PFSK-1 (cell line): ENCODE measurements at regions not wholly inside any gene's neighbourhood (a gene's known extent, or its start where the extent isn't known, plus 50 kb on each side); places are given as distances from the start of the nearest gene placed in this dataset.

Experiments used
- FOXP2 ChIP-seq: optimal IDR thresholded peaks from 2 replicates; pipeline ENCODE3; 2011; ENCODE audit warnings: borderline replicate concordance, control low read depth, inconsistent platforms; ENCODE audit not compliant: insufficient read depth; ENCODE audit errors: extremely low read length, extremely low read depth
- POLR2AphosphoS5 ChIP-seq: IDR thresholded peaks from 2 replicates; pipeline ENCODE4 v1.6.1; 2012; ENCODE audit warnings: low read depth, mild to moderate bottlenecking, control low read depth, low read length, moderate library complexity
- SIN3A ChIP-seq: IDR thresholded peaks from 2 replicates; pipeline ENCODE4 v1.6.1; 2012; ENCODE audit warnings: mild to moderate bottlenecking, low read length, moderate library complexity, borderline replicate concordance; ENCODE audit not compliant: insufficient read depth
- TAF1 ChIP-seq: IDR thresholded peaks from 2 replicates; pipeline ENCODE4 v1.6.1; 2012; ENCODE audit warnings: low read length, control low read depth, borderline replicate concordance; ENCODE audit not compliant: insufficient read depth
- TF ChIP-seq, protein P1 (sequence below), 2 experiments: IDR thresholded peaks; 2 replicates each; pipeline versions ENCODE4 v1.6.1 to v1.8.0; 2011 to 2012; ENCODE audit warnings: low read depth in 2 of 2, low read length in 2 of 2, control low read depth in 1 of 2, inconsistent platforms in 1 of 2, mild to moderate bottlenecking in 1 of 2, moderate library complexity in 1 of 2; ENCODE audit not compliant: insufficient read depth in 1 of 2

DNA sequence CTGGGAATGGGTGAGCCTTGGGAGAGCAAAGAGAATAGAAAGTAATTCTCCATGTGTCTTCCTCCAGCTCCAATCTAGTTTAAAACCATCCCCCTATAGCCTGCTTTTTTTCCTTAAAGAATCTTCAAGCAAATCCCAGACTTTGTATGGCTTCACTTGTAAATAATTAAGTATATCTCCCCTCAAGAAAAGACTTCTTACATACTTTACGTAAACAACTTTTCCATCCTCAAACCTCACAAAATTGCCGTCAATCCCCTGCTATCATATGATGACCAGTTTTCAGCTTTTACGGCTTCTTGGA lies 88.5 kb upstream of the PHACTR3 start:
- TF ChIP-seq POLR2AphosphoS5 (no peak), TAF1 (no peak), SIN3A (no peak), FOXP2 (no peak)
- TF ChIP-seq, protein P1, sequence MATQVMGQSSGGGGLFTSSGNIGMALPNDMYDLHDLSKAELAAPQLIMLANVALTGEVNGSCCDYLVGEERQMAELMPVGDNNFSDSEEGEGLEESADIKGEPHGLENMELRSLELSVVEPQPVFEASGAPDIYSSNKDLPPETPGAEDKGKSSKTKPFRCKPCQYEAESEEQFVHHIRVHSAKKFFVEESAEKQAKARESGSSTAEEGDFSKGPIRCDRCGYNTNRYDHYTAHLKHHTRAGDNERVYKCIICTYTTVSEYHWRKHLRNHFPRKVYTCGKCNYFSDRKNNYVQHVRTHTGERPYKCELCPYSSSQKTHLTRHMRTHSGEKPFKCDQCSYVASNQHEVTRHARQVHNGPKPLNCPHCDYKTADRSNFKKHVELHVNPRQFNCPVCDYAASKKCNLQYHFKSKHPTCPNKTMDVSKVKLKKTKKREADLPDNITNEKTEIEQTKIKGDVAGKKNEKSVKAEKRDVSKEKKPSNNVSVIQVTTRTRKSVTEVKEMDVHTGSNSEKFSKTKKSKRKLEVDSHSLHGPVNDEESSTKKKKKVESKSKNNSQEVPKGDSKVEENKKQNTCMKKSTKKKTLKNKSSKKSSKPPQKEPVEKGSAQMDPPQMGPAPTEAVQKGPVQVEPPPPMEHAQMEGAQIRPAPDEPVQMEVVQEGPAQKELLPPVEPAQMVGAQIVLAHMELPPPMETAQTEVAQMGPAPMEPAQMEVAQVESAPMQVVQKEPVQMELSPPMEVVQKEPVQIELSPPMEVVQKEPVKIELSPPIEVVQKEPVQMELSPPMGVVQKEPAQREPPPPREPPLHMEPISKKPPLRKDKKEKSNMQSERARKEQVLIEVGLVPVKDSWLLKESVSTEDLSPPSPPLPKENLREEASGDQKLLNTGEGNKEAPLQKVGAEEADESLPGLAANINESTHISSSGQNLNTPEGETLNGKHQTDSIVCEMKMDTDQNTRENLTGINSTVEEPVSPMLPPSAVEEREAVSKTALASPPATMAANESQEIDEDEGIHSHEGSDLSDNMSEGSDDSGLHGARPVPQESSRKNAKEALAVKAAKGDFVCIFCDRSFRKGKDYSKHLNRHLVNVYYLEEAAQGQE (IDR thresholded peaks at IDR 0.05; ENCODE audit: insufficient read depth in 1 of 2, low read depth in 2 of 2, low read length in 2 of 2): no peak
